GM18868 (cell line): ENCODE measurements at regions not wholly inside any gene's neighbourhood (a gene's known extent, or its start where the extent isn't known, plus 50 kb on each side); places are given as distances from the start of the nearest gene placed in this dataset.
"Not testable (repeated sequence)": the region's sequence is repeated elsewhere in the genome, so short reads cannot be mapped to it uniquely, and the experiment has no call there.

Experiments
- ATAC-seq: cut with Tn5 transposase; IDR thresholded peaks from one replicate; pipeline ENCODE4 v1.9.1; 2021; ENCODE audit warnings: mild to moderate bottlenecking, moderate library complexity; ENCODE audit not compliant: unreplicated experiment

- ATAC-seq: not testable (repeated sequence)
These were observed 52.9 kb downstream of the CDY2B start for GRCh38 chrY:17827155-17827554.

DNA sequence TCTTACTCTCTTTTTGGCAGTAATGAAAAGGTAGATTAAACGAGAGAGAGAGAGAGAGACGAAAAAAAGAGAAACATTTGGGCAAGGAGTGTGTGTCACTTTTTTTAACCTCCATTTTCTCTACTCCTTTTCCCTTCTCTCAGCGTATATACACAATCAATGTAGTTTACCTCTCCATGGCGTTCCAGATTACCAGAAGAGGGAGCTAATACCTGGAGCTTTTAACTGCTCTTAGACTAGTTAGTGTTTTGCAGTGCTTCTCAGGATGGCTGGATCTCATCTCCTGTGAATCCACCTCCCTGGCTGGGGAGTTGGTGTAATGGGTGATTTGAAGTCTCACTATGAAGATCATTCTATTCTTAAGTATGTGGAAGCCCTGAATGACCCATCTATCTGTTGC lies 60.3 kb downstream of the CDY2B start:
- ATAC-seq: not testable (repeated sequence)

DNA sequence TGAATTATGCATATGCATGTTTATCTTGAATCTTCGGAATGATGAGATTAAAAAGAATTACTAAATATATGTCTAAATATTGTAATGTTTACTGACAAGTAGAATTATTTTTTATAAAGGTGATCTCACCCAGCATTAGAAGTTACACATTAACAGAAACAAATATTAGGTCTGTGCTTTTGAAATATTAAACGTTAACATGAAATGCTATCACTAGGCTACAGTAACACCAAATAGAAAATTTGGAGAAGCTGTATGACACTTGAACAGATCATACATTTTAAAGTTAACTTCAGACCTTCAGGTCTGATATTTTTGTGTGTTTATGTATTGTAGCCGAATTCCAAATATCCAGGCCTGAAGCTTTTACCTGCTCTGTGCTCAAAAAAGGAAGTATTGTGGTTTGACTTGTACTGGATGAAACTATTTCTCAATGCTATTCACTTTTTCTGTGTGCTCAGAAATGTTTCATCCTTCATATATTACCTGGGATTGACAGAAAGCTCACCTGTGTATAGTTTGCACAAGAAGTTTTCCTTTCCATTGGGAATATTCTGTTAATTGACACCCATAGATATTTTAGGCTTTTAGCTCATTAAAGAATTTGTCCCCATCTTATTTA lies 60.9 kb downstream of the CDY2B start:
- not testable (repeated sequence) for ATAC-seq

GRCh38 chrY:17817076-17818068 lies 62.6 kb downstream of the CDY2B start:
- ATAC-seq: not testable (repeated sequence)

DNA sequence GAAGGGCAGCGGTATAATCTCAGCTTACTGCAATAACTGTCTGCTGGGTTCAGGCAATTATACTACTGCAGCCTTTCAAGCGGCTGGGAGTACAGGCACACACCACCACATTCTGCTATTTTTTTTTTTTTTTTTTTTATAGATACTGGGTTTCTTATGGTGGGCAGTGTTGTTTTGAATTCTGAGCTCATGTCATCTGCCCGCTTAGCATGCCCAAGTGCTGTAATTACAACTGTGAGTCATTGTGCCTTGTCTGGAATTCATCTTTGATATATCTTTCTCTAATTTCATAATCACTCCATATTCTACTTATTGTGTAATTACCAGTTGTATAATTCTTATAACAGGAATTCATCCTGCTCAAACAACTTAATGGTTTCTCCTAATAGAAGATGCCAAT lies 67.4 kb downstream of the CDY2B start:
- not testable (repeated sequence) for ATAC-seq

DNA sequence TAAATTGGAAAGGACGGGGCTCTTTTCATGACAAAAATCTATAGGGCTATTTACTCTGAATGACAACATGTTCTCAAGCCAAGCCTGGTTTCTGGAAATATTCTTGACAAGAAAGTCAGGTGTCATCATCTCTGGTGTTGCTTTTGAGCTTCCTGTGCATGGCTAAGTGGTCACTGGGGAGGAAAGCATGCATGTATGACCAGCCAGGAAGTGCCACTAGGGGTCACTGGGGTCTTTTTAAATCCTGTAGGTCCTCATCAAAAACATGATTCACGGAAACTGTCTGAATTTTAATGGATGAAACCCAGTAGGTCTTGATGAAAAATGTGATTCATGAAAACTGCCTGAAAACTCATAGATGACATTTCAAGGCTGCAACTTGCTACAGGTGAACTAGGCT lies 80.1 kb downstream of the CDY2B start:
- ATAC-seq: not testable (repeated sequence)

GRCh38 chrY:17787214-17787613 lies 92.8 kb downstream of the CDY2B start:
- not testable (repeated sequence) for ATAC-seq

DNA sequence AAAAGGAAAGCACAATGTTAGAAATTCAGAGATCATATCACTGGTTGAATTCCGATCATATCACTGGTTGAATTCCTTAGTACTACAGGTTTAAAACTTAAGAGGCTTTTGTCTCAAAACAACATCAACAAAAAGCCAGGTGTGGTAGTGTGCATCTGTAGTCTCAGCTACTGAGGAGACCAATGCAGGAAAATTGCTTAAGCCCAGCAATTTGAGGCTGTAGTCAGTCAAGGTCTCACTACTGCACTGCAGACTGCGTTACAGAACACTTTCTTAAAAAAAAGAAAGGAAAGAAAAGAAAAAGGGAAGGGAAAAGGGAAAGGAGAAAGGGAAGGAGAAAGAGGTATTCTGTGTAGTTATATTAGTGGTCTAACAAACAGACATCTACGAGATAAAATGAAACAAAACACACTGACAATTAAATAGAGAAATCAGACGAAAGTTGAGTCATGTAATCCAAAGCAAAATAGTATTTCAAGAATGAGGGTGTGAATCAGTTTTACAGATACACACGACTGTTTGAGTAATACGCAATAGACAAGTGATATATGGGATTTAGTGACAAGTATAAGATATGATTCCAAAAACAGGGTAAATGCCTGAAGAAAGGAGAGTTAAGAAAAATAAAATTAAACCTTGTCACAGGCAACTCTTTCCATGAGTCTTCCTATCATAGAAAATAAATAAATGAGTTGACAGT lies 113.9 kb downstream of the CDY2B start:
- ATAC-seq: not testable (repeated sequence)

DNA sequence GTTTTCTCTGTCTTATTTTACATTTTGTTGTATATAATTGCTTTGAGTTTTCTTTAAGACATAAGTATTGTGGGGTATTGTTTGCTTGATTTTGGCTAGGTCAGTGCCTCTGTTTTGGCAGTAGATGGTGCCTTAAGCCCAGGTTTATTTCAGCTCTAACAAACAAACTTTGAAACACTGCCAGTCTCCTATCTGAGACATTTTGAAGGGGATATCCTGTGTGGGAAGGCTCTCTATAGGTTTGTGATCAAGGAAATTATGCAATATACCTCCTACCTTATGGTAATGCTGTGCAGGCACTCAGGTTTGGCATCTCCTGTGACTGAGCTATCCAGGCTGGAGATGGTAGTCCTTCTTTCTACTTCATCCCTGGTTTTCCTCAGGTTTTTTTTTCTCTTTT lies 120.8 kb downstream of the CDY2B start:
- ATAC-seq: not testable (repeated sequence)

GRCh38 chrY:17752887-17753497 lies 127.0 kb downstream of the CDY2B start:
- ATAC-seq: not testable (repeated sequence)

- ATAC-seq: not testable (repeated sequence)
These were observed 140.2 kb downstream of the CDY2B start for GRCh38 chrY:17739852-17740251.

GRCh38 chrY:17729474-17729873 lies 150.5 kb downstream of the CDY2B start:
- peak; percentile 67 for ATAC-seq

DNA sequence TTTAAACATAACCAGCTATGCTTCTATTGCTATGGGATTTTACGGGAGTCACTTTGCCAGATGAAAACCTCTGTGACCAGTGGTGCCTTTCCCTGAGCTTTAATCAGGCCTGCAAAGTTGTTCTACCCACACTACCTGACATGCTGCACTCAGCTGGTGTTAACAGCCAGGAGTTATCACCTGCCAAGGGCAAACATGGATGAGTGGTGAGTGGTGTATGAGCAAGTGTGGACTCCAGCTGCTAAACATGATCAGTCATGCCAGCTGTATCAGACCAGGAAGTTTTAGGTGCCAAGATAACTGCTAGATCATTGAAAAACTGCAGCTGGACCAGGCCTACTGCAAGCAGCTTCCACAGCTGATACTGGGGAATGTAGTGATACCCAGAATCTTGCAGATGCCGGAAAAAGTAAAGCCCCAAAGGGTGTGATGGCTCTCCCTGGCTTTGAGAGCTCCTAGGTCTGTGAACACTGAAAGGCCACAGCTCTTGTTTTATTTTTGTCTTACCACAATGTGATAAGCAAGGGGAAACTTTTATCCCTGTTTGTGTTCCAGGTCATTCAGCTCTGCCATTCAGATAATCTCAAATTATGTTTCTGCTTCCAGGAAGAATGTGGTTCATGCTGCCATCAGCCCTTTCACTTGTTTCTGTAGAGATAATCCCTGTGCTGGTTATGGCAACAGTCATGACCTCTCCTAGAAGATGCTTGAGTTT lies 163.5 kb downstream of the CDY2B start:
- not testable (repeated sequence) for ATAC-seq

- not testable (repeated sequence) for ATAC-seq
These were observed 212.0 kb downstream of the CDY2B start for GRCh38 chrY:17668037-17668436.

- ATAC-seq: not testable (repeated sequence)
These were observed 237.0 kb downstream of the CDY2B start for GRCh38 chrY:17643052-17643451.

GRCh38 chrY:17634484-17634883 lies 245.5 kb downstream of the CDY2B start:
- not testable (repeated sequence) for ATAC-seq

- not testable (repeated sequence) for ATAC-seq
These were observed 268.8 kb downstream of the CDY2B start for GRCh38 chrY:17611256-17611655.

GRCh38 chrY:17610649-17611048 lies 269.4 kb downstream of the CDY2B start:
- not testable (repeated sequence) for ATAC-seq

DNA sequence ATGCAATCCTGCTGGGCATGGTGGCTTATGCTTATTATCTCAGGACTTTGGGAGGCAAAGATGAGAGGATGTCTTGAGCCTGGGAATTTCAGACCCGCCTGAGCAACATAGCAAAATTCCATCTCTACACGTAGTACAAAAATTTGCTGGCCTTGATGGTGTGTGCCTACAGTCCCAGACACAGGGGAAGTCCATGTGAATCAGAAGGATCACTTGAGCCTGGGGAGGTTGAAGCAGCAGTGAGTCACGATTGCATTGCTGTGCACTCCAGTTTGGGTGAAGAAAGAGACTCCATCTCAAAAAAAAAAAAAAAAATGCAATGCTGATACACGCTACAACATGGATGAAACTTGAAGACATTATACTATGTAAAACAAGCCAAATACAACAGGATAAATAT lies 272.9 kb downstream of the CDY2B start:
- not testable (repeated sequence) for ATAC-seq

DNA sequence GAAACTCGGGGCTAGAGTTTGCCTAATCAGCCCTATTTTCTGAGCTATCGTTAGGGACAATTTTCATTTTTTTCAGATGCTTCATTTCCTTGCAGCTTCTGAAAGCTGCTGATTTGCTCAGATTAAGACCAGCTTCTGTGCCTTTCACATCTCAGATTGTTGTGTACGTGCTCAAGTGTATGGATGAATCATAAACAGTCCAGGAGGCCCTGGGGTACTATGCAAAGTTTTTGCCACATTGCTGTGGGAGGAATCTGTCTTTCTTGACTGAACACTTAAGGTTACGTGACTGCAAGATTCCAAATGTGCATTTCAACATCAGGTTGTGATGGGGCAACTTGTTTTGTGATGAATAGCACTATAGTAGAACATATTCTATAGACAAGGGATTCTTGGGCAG lies 280.8 kb downstream of the CDY2B start:
- not testable (repeated sequence) for ATAC-seq
